GM12878 (cell line): ENCODE measurements at regions not wholly inside any gene's neighbourhood (a gene's known extent, or its start where the extent isn't known, plus 50 kb on each side); places are given as distances from the start of the nearest gene placed in this dataset.
A peak's percentile ranks its signal among the peaks of the same experiment; 100 is the strongest.

Source experiments
- ATAC-seq: fragments of 200-7000 bp; cut with Tn5 transposase; 3 replicates; pipeline ENCODE4 v1.9.1; 2020; ENCODE audit warnings: mild to moderate bottlenecking, moderate library complexity
- BruUV-seq: library from RNA; stranded (reverse); fragments of 400-500 nt; replicated peaks from 2 replicates; lab custom pipeline; 2021; lab: Mats Ljungman, UMichigan
- CTCF ChIA-PET: fragments of 300-600 bp; sonication (Branson Sonifier 250); formaldehyde crosslinking; extraction: SDS; loops from one replicate; lab custom pipeline; 2021; ENCODE audit warnings: inconsistent platforms; lab: Yijun Ruan, JAX
- POLR2A ChIA-PET: fragments of 350-600 bp; formaldehyde crosslinking; extraction: SDS; loops from one replicate; lab custom pipeline; 2021; ENCODE audit warnings: inconsistent platforms; lab: Charles Lee
- RAD21 ChIA-PET: fragments of 300-600 bp; sonication (Branson Sonifier 250); formaldehyde crosslinking; loops from one replicate; lab custom pipeline; 2023; ENCODE audit warnings: antibody characterized with exemption; ENCODE audit not compliant: unreplicated experiment; lab: Charles Lee
- SMC1A ChIA-PET: fragments of 300-600 bp; sonication (Branson Sonifier 250); formaldehyde crosslinking; loops from one replicate; lab custom pipeline; 2023; ENCODE audit not compliant: unreplicated experiment, uncharacterized antibody; lab: Charles Lee
- DNase-seq: peaks from one replicate; pipeline ENCODE4 v3.0.0-alpha.2; 2011; ENCODE audit warnings: low read depth, low spot score
- FAIRE-seq: peaks from 3 replicates; lab custom pipeline; 2011; peaks lifted over from hg19 to GRCh38; lab: Jason Lieb, UNC
- H2AFZ ChIP-seq: 2 replicates; pipeline ENCODE4 v1.6.0; 2011; ENCODE audit warnings: low read depth, low read length, control low read depth; ENCODE audit not compliant: control insufficient read depth
- H3K27ac ChIP-seq: 2 replicates; pipeline ENCODE4 v1.5.1; 2011; ENCODE audit warnings: control low read depth; ENCODE audit not compliant: control insufficient read depth, insufficient read depth
- H3K27me3 ChIP-seq, 2 experiments: replicated peaks in 1 of 2; 2 replicates each; pipeline versions ENCODE4 v1.6.0 to v1.6.1; 2011; ENCODE audit warnings: low read length in 1 of 2; ENCODE audit not compliant: control insufficient read depth in 2 of 2, insufficient read depth in 2 of 2
- H3K36me3 ChIP-seq, 2 experiments: 2 replicates each; pipeline ENCODE4 v1.5.1; 2011; ENCODE audit warnings: low read length in 1 of 2; ENCODE audit not compliant: control insufficient read depth in 2 of 2, insufficient read depth in 2 of 2
- H3K4me1 ChIP-seq: 2 replicates; pipeline ENCODE4 v1.6.1; 2011; ENCODE audit warnings: mild to moderate bottlenecking, low read length, moderate library complexity, mixed read lengths; ENCODE audit not compliant: control insufficient read depth, insufficient read depth
- H3K4me2 ChIP-seq: 2 replicates; pipeline ENCODE4 v1.6.0; 2011; ENCODE audit warnings: control low read depth; ENCODE audit not compliant: control insufficient read depth, insufficient read depth
- H3K4me3 ChIP-seq: fragments of 200-600 bp; sonication (generic); 2 replicates; pipeline ENCODE4 v1.5.1; 2016
- H3K79me2 ChIP-seq: 2 replicates; pipeline ENCODE4 v1.6.0; 2011; ENCODE audit warnings: low read length; ENCODE audit not compliant: control insufficient read depth, insufficient read depth
- H3K9ac ChIP-seq: 2 replicates; pipeline ENCODE4 v1.8.0; 2011; ENCODE audit warnings: low read length, control low read depth, mixed read lengths; ENCODE audit not compliant: control insufficient read depth, insufficient read depth
- H3K9me3 ChIP-seq: replicated peaks from 3 replicates; pipeline ENCODE4 v1.5.1; 2011; ENCODE audit warnings: mild to moderate bottlenecking, low read length; ENCODE audit not compliant: control insufficient read depth, insufficient read depth
- H4K20me1 ChIP-seq: 2 replicates; pipeline ENCODE4 v1.6.0; 2011; ENCODE audit not compliant: control insufficient read depth, insufficient read depth
- DPF2 ChIP-seq: fragments of 450-650 bp; IDR thresholded peaks from 2 replicates; pipeline ENCODE4 v1.6.1; 2017; ENCODE audit warnings: mild to moderate bottlenecking
- EP300 ChIP-seq, 2 experiments: fragments of 150-350 bp in 1 of 2; IDR thresholded peaks; 2 replicates each; pipeline ENCODE4 v1.6.1; 2011 to 2012; ENCODE audit warnings: low read depth in 2 of 2, low read length in 2 of 2, borderline replicate concordance in 1 of 2, improper control_type of control experiment in 1 of 2, inconsistent platforms in 1 of 2; ENCODE audit not compliant: control insufficient read depth in 1 of 2
- HDAC6 ChIP-seq: fragments of 200-600 bp; sonication (generic); IDR thresholded peaks from one replicate; pipeline ENCODE4 v1.8.0; 2017; ENCODE audit warnings: antibody characterized with exemption; ENCODE audit not compliant: unreplicated experiment
- IKZF1 ChIP-seq: fragments of 450-650 bp; conservative IDR thresholded peaks from 2 replicates; pipeline ENCODE4 v1.6.1; 2017; ENCODE audit warnings: antibody characterized with exemption, mild to moderate bottlenecking
- MTA3 ChIP-seq: IDR thresholded peaks from 2 replicates; pipeline ENCODE4 v1.6.1; 2012; ENCODE audit warnings: low read length, inconsistent platforms, borderline replicate concordance
- NR2C2 ChIP-seq: IDR thresholded peaks from 2 replicates; pipeline ENCODE4 v1.6.1; 2011; ENCODE audit warnings: borderline replicate concordance, low read depth; ENCODE audit not compliant: control insufficient read depth, insufficient read length
- TAF1 ChIP-seq: IDR thresholded peaks from 2 replicates; pipeline ENCODE4 v1.6.1; 2011; ENCODE audit warnings: mild to moderate bottlenecking, low read depth, low read length, borderline replicate concordance
- TBL1XR1 ChIP-seq: IDR thresholded peaks from 2 replicates; pipeline ENCODE4 v1.6.1; 2012; ENCODE audit warnings: low read depth, low read length, improper control_type of control experiment
- ZNF217 ChIP-seq: fragments of 450-650 bp; IDR thresholded peaks from 2 replicates; pipeline ENCODE4 v1.6.1; 2017; ENCODE audit warnings: antibody characterized with exemption, mild to moderate bottlenecking
- ZNF24 ChIP-seq: fragments of 450-650 bp; IDR thresholded peaks from 2 replicates; pipeline ENCODE4 v1.6.1; 2017; ENCODE audit warnings: antibody characterized with exemption, mild to moderate bottlenecking
- WGBS: methylation state at CpG from one replicate; pipeline ENCODE4 v1.1.6; 2016; ENCODE audit warnings: low lambda C conversion rate; ENCODE audit not compliant: insufficient replicate concordance, insufficient coverage; ENCODE audit errors: missing lambda C conversion rate; 5-methylcytosine and 5-hydroxymethylcytosine counted together
- in situ Hi-C: fragments of 300-500 bp; cut with MboI; formaldehyde crosslinking; loops from 9 replicates; pipeline ENCODE4 v1.14.3; 2018; ENCODE audit warnings: mixed read lengths
- intact Hi-C: fragments of 100-400 bp; cut with micrococcal nuclease; formaldehyde crosslinking; loops from one replicate; pipeline ENCODE4 v1.14.2; 2022; ENCODE audit not compliant: unreplicated experiment
- TF ChIP-seq, protein P1 (sequence below): IDR thresholded peaks from 2 replicates; pipeline ENCODE4 v1.6.1; 2012; ENCODE audit warnings: mild to moderate bottlenecking, low read depth, low read length
- TF ChIP-seq, protein P2 (sequence below): fragments of 450-650 bp; IDR thresholded peaks from 2 replicates; pipeline ENCODE4 v1.6.1; 2018; ENCODE audit warnings: borderline replicate concordance, mild to moderate bottlenecking; ENCODE audit not compliant: partially characterized antibody
- TF ChIP-seq, protein P3 (sequence below): fragments of 450-650 bp; IDR thresholded peaks from 2 replicates; pipeline ENCODE4 v1.6.1; 2016; ENCODE audit warnings: mild to moderate bottlenecking, moderate library complexity, borderline replicate concordance

- no TSS peak for BruUV-seq
- WGBS: 0% methylated on average over 1 of the region's 1 CpG
- TF ChIP-seq MTA3 (no peak), NR2C2 (no peak), DPF2 (peak; percentile 60; the same call in 1 of the 2 replicates), HDAC6 (no peak), IKZF1 (peak; percentile 40; the same call in 1 of the 2 replicates), ZNF217 (no peak), TBL1XR1 (no peak), TAF1 (no peak), EP300 (IDR thresholded peaks at IDR 0.05; ENCODE audit: borderline replicate concordance in 1 of 2, control insufficient read depth in 1 of 2, low read depth in 2 of 2, low read length in 2 of 2) (peak in 1 of 2 experiments; percentile 45; a peak in 1 of 4 replicates), ZNF24 (0 out of 2 replicates have a peak, but pooled peaks have one; percentile 15)
- TF ChIP-seq, protein P1, sequence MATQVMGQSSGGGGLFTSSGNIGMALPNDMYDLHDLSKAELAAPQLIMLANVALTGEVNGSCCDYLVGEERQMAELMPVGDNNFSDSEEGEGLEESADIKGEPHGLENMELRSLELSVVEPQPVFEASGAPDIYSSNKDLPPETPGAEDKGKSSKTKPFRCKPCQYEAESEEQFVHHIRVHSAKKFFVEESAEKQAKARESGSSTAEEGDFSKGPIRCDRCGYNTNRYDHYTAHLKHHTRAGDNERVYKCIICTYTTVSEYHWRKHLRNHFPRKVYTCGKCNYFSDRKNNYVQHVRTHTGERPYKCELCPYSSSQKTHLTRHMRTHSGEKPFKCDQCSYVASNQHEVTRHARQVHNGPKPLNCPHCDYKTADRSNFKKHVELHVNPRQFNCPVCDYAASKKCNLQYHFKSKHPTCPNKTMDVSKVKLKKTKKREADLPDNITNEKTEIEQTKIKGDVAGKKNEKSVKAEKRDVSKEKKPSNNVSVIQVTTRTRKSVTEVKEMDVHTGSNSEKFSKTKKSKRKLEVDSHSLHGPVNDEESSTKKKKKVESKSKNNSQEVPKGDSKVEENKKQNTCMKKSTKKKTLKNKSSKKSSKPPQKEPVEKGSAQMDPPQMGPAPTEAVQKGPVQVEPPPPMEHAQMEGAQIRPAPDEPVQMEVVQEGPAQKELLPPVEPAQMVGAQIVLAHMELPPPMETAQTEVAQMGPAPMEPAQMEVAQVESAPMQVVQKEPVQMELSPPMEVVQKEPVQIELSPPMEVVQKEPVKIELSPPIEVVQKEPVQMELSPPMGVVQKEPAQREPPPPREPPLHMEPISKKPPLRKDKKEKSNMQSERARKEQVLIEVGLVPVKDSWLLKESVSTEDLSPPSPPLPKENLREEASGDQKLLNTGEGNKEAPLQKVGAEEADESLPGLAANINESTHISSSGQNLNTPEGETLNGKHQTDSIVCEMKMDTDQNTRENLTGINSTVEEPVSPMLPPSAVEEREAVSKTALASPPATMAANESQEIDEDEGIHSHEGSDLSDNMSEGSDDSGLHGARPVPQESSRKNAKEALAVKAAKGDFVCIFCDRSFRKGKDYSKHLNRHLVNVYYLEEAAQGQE: no peak
- TF ChIP-seq, protein P2, sequence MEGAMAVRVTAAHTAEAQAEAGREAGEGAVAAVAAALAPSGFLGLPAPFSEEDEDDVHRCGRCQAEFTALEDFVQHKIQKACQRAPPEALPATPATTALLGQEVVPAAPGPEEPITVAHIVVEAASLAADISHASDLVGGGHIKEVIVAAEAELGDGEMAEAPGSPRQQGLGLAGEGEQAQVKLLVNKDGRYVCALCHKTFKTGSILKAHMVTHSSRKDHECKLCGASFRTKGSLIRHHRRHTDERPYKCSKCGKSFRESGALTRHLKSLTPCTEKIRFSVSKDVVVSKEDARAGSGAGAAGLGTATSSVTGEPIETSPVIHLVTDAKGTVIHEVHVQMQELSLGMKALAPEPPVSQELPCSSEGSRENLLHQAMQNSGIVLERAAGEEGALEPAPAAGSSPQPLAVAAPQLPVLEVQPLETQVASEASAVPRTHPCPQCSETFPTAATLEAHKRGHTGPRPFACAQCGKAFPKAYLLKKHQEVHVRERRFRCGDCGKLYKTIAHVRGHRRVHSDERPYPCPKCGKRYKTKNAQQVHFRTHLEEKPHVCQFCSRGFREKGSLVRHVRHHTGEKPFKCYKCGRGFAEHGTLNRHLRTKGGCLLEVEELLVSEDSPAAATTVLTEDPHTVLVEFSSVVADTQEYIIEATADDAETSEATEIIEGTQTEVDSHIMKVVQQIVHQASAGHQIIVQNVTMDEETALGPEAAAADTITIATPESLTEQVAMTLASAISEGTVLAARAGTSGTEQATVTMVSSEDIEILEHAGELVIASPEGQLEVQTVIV: no peak
- TF ChIP-seq, protein P3, sequence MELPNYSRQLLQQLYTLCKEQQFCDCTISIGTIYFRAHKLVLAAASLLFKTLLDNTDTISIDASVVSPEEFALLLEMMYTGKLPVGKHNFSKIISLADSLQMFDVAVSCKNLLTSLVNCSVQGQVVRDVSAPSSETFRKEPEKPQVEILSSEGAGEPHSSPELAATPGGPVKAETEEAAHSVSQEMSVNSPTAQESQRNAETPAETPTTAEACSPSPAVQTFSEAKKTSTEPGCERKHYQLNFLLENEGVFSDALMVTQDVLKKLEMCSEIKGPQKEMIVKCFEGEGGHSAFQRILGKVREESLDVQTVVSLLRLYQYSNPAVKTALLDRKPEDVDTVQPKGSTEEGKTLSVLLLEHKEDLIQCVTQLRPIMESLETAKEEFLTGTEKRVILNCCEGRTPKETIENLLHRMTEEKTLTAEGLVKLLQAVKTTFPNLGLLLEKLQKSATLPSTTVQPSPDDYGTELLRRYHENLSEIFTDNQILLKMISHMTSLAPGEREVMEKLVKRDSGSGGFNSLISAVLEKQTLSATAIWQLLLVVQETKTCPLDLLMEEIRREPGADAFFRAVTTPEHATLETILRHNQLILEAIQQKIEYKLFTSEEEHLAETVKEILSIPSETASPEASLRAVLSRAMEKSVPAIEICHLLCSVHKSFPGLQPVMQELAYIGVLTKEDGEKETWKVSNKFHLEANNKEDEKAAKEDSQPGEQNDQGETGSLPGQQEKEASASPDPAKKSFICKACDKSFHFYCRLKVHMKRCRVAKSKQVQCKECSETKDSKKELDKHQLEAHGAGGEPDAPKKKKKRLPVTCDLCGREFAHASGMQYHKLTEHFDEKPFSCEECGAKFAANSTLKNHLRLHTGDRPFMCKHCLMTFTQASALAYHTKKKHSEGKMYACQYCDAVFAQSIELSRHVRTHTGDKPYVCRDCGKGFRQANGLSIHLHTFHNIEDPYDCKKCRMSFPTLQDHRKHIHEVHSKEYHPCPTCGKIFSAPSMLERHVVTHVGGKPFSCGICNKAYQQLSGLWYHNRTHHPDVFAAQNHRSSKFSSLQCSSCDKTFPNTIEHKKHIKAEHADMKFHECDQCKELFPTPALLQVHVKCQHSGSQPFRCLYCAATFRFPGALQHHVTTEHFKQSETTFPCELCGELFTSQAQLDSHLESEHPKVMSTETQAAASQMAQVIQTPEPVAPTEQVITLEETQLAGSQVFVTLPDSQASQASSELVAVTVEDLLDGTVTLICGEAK: no peak
Observed at GRCh38 chr10:120262857-120263547, 194.0 kb upstream of the PLPP4 start.

More at GRCh38 chr10:120262857-120263547, 194.0 kb upstream of the PLPP4 start:
- ChIA-PET CTCF (interaction anchor here (0.5 kb wide), 1 partner anchor 404 kb away, joined by 3 read pairs; no protein-coding TSS in a partner anchor), RAD21 (no interaction called here), SMC1A (no interaction called here), POLR2A (no interaction called here)
- Histone ChIP-seq H3K79me2 (no peaks in the 10 kb centered on the region), H3K27me3 (no peaks in the 10 kb centered on the region), H3K9me3 (no peaks in the 10 kb centered on the region), H2AFZ (no peak overlapping the region), H3K9ac (no peak overlapping the region), H3K4me2 (no peak overlapping the region), H3K4me1 (no peaks in the 10 kb centered on the region), H3K36me3 (no peaks in the 10 kb centered on the region), H3K4me3 (no peak overlapping the region), H3K27ac (no peak overlapping the region), H4K20me1 (no peaks in the 10 kb centered on the region)
- DNase-seq: peak; percentile 16
- intact Hi-C loops: no loop called here
- peak; percentile 94 for ATAC-seq
- in situ Hi-C loops: no loop called here
- FAIRE-seq: no peak
